ENCODE measurements at regions not wholly inside any gene's neighbourhood (a gene's known extent, or its start where the extent isn't known, plus 50 kb on each side); places are given as distances from the start of the nearest gene placed in this dataset.
"Not testable (repeated sequence)": the region's sequence is repeated elsewhere in the genome, so short reads cannot be mapped to it uniquely, and the experiment has no call there.

GRCh38 chr5:171713152-171713551 is 72.5 kb upstream of the SMIM23 start:
- no peak for DNase-seq (ENCODE audit: low read depth)

GRCh38 chr5:171714261-171714660 is 71.4 kb upstream of the SMIM23 start:
- no peak for DNase-seq (ENCODE audit: low read depth)

GRCh38 chr5:171714851-171715250 is 70.8 kb upstream of the SMIM23 start:
- no peak for DNase-seq (ENCODE audit: low read depth)

- DNase-seq (ENCODE audit: low read depth): no peak
Observed at GRCh38 chr5:171715551-171715950, 70.1 kb upstream of the SMIM23 start.

- no peak for DNase-seq (ENCODE audit: low read depth)
Observed at GRCh38 chr5:171720086-171720485, 65.5 kb upstream of the SMIM23 start.

GRCh38 chr5:171721464-171721863 is 64.2 kb upstream of the SMIM23 start:
- no peak for DNase-seq (ENCODE audit: low read depth)

GRCh38 chr5:171724468-171725204 is 61.0 kb upstream of the SMIM23 start:
- DNase-seq (ENCODE audit: low read depth): no peak

- no peak for DNase-seq (ENCODE audit: low read depth)
Observed at GRCh38 chr5:171725205-171725601, 60.4 kb upstream of the SMIM23 start.

- not testable (repeated sequence) for DNase-seq (ENCODE audit: low read depth)
Observed at GRCh38 chr5:171726819-171727218, 58.8 kb upstream of the SMIM23 start.

GRCh38 chr5:171728686-171729085 is 56.9 kb upstream of the SMIM23 start:
- no peak for DNase-seq (ENCODE audit: low read depth)

Data from ELR (cell line).